GM06990 (cell line): ENCODE measurements at regions not wholly inside any gene's neighbourhood (a gene's known extent, or its start where the extent isn't known, plus 50 kb on each side); places are given as distances from the start of the nearest gene placed in this dataset.

ENCODE experiments used
- DNase-seq: peaks from one replicate; pipeline ENCODE4 v3.0.0-alpha.2; 2011; ENCODE audit not compliant: insufficient read length; ENCODE audit errors: extremely low read depth
- H3K27me3 ChIP-seq: replicated peaks from 2 replicates; pipeline ENCODE4 v1.6.0; 2011; ENCODE audit warnings: low read length; ENCODE audit not compliant: control insufficient read depth, insufficient read depth
- H3K36me3 ChIP-seq: 2 replicates; pipeline ENCODE4 v1.5.1; 2011; ENCODE audit warnings: low read length; ENCODE audit not compliant: control insufficient read depth, insufficient read depth
- H3K4me3 ChIP-seq: replicated peaks from 2 replicates; pipeline ENCODE4 v1.5.1; 2011; ENCODE audit warnings: low read depth, mild to moderate bottlenecking, control low read depth, low read length
- CTCF ChIP-seq: IDR thresholded peaks from 2 replicates; pipeline ENCODE4 v1.5.1; 2011; ENCODE audit warnings: low read length, control low read depth, mild to moderate bottlenecking, inconsistent platforms; ENCODE audit not compliant: insufficient read depth, poor library complexity, severe bottlenecking

GRCh38 chr6:84425971-84426705 is 198.7 kb upstream of the CEP162 start:
- Histone ChIP-seq H3K4me3 (no peak overlapping the region), H3K27me3 (no peaks in the 10 kb centered on the region), H3K36me3 (no peaks in the 10 kb centered on the region)
- TF ChIP-seq CTCF: no peak
- DNase-seq: no peak

- H3K36me3 ChIP-seq: no peaks in the 10 kb centered on the region
- no peak for TF ChIP-seq CTCF
- no peaks in the 10 kb centered on the region for H3K27me3 ChIP-seq
- no peak overlapping the region for H3K4me3 ChIP-seq
- DNase-seq: no peak
Observed at GRCh38 chr6:84424956-84425355, 197.5 kb upstream of the CEP162 start.

GRCh38 chr6:84422380-84422968 is 195.0 kb upstream of the CEP162 start:
- DNase-seq: peak; percentile 40
- Histone ChIP-seq H3K4me3 (no peak overlapping the region), H3K27me3 (no peaks in the 10 kb centered on the region), H3K36me3 (no peaks in the 10 kb centered on the region)
- TF ChIP-seq CTCF: peak; percentile 70

GRCh38 chr6:84421031-84421430 is 193.6 kb upstream of the CEP162 start:
- no peaks in the 10 kb centered on the region for H3K27me3 ChIP-seq
- H3K4me3 ChIP-seq: no peak overlapping the region
- TF ChIP-seq CTCF: no peak
- DNase-seq: no peak
- H3K36me3 ChIP-seq: no peaks in the 10 kb centered on the region

GRCh38 chr6:84417260-84417659 is 189.8 kb upstream of the CEP162 start:
- Histone ChIP-seq H3K4me3 (no peak overlapping the region), H3K36me3 (no peaks in the 10 kb centered on the region), H3K27me3 (no peaks in the 10 kb centered on the region)
- DNase-seq: no peak
- no peak for TF ChIP-seq CTCF
